Endodermal cell (in vitro differentiated cells): ENCODE measurements at regions not wholly inside any gene's neighbourhood (a gene's known extent, or its start where the extent isn't known, plus 50 kb on each side); places are given as distances from the start of the nearest gene placed in this dataset.

ENCODE experiments used
- DNase-seq: peaks from one replicate; pipeline ENCODE4 v3.0.0-alpha.2; 2017
- H3K27ac ChIP-seq: 2 replicates; pipeline ENCODE4 v1.5.1; 2013; ENCODE audit warnings: mild to moderate bottlenecking, low read depth, low read length, moderate library complexity
- H3K27me3 ChIP-seq: 2 replicates; pipeline ENCODE4 v1.6.1; 2013; ENCODE audit warnings: mild to moderate bottlenecking, low read length, moderate library complexity; ENCODE audit not compliant: insufficient read depth, control insufficient read depth, poor library complexity, severe bottlenecking
- H3K36me3 ChIP-seq: 2 replicates; pipeline ENCODE4 v1.7.0; 2013; ENCODE audit warnings: mild to moderate bottlenecking, low read length, moderate library complexity; ENCODE audit not compliant: control insufficient read depth, insufficient read depth
- H3K4me1 ChIP-seq: one replicate; pipeline ENCODE4 v1.7.0; 2013; ENCODE audit warnings: low read length; ENCODE audit not compliant: control insufficient read depth, insufficient read depth
- H3K4me3 ChIP-seq: 2 replicates; pipeline ENCODE4 v1.5.1; 2013; ENCODE audit warnings: mild to moderate bottlenecking, low read length, moderate library complexity
- H3K9ac ChIP-seq: 2 replicates; pipeline ENCODE4 v1.6.1; 2013; ENCODE audit warnings: mild to moderate bottlenecking, low read length, moderate library complexity; ENCODE audit not compliant: poor library complexity, severe bottlenecking; ENCODE audit errors: extremely low read depth
- H3K9me3 ChIP-seq: 2 replicates; pipeline ENCODE4 v1.6.1; 2013; ENCODE audit warnings: mild to moderate bottlenecking, low read length, moderate library complexity; ENCODE audit not compliant: control insufficient read depth
- H3K27ac Mint-ChIP-seq: 2 replicates; pipeline ENCODE4 v1.8.0; 2020; ENCODE audit warnings: mixed read lengths
- H3K27me3 Mint-ChIP-seq: 2 replicates; pipeline ENCODE4 v1.8.0; 2021; ENCODE audit warnings: mild to moderate bottlenecking, mixed read lengths; ENCODE audit not compliant: insufficient read depth
- H3K36me3 Mint-ChIP-seq: 2 replicates; pipeline ENCODE4 v1.8.0; 2020; ENCODE audit warnings: low read depth, mixed read lengths
- H3K4me1 Mint-ChIP-seq: 2 replicates; pipeline ENCODE4 v1.8.0; 2020; ENCODE audit warnings: mixed read lengths
- H3K4me3 Mint-ChIP-seq: 2 replicates; pipeline ENCODE4 v1.8.0; 2020; ENCODE audit warnings: mild to moderate bottlenecking, moderate library complexity, mixed read lengths
- H3K9me3 Mint-ChIP-seq: 2 replicates; pipeline ENCODE4 v1.8.0; 2020; ENCODE audit warnings: mild to moderate bottlenecking, mixed read lengths
- CTCF ChIP-seq: fragments of 200-600 bp; sonication (generic); conservative IDR thresholded peaks from 2 replicates; pipeline ENCODE4 v1.5.0; 2021; ENCODE audit warnings: antibody characterized with exemption, mild to moderate bottlenecking
- WGBS, 2 experiments: methylation state at CpG; one replicate each; pipeline versions ENCODE4 v1.1.5 to v1.1.7; 2013; ENCODE audit warnings: missing lambda C conversion rate in 2 of 2, mixed read lengths in 1 of 2; ENCODE audit not compliant: insufficient coverage in 1 of 2, insufficient read length in 1 of 2; 5-methylcytosine and 5-hydroxymethylcytosine counted together

DNA sequence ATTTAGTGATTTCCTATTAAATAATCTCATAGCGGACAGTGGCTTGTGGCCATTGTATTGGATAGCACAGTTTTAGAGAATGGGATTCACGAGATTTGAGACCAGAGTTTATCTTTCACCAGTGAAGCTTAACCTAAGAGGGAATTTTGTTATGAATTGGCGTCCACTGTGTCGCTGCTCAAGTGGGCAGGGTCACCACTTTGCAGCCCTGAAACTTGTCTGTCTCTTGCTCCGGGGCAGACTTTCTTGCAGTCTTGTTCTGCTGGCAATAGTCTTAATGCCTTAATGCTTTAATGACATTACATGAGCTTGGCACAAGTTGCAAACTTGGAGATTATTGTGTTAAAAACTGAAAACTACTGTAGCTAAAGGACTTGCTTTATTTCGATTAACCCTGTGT is 72.8 kb upstream of the PPM1H start:
- Histone ChIP-seq H3K36me3 (no peaks in the 10 kb centered on the region), H3K27ac (no peak overlapping the region), H3K4me1 (no peaks in the 10 kb centered on the region), H3K9me3 (no peaks in the 10 kb centered on the region), H3K9ac (no peak overlapping the region), H3K27me3 (no peaks in the 10 kb centered on the region), H3K4me3 (no peak overlapping the region)
- Mint-ChIP-seq H3K27me3 (no peaks in the 10 kb centered on the region), H3K9me3 (no peaks in the 10 kb centered on the region), H3K36me3 (no peaks in the 10 kb centered on the region), H3K4me3 (no peak overlapping the region), H3K4me1 (no peaks in the 10 kb centered on the region), H3K27ac (no peak overlapping the region)
- TF ChIP-seq CTCF, result no peak
- WGBS, 2 experiments, result 89 to 100% methylated on average over 5 to 6 of the region's 6 CpGs
- DNase-seq, result no peak

GRCh38 chr12:63006536-63006935 is 71.6 kb upstream of the PPM1H start:
- no peaks in the 10 kb centered on the region for H3K4me1 Mint-ChIP-seq

DNA sequence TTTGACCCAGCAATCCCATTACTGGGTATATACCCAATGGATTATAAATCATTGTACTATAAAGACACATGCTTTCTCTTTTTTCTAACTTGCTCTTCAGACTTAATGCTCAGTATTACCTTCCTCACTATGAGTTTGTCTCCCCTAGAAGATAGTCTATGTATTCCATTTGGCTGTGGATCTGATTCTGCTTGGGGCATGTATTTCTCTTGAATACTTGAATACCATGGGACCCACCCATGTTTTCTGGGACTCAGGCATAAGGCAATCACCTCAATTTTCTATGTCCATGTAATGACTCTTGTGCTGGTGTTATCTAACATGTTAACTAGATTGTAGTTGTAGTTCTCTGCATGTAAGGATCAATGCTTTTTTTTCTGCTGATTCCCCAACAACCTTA is 70.4 kb upstream of the PPM1H start:
- Mint-ChIP-seq H3K4me3 (no peak overlapping the region), H3K27ac (no peak overlapping the region), H3K4me1 (no peaks in the 10 kb centered on the region), H3K9me3 (no peaks in the 10 kb centered on the region), H3K36me3 (no peaks in the 10 kb centered on the region), H3K27me3 (no peaks in the 10 kb centered on the region)
- Histone ChIP-seq H3K4me1 (no peaks in the 10 kb centered on the region), H3K4me3 (no peak overlapping the region), H3K9ac (no peak overlapping the region), H3K9me3 (no peaks in the 10 kb centered on the region), H3K36me3 (no peaks in the 10 kb centered on the region), H3K27me3 (no peaks in the 10 kb centered on the region), H3K27ac (no peak overlapping the region)
- no peak for TF ChIP-seq CTCF
- no peak for DNase-seq

More at GRCh38 chr12:63006536-63006935, 71.6 kb upstream of the PPM1H start:
- Histone ChIP-seq H3K4me1 (no peaks in the 10 kb centered on the region), H3K27ac (no peak overlapping the region), H3K9ac (no peak overlapping the region), H3K9me3 (no peaks in the 10 kb centered on the region), H3K36me3 (no peaks in the 10 kb centered on the region), H3K27me3 (no peaks in the 10 kb centered on the region), H3K4me3 (no peak overlapping the region)
- no peak overlapping the region for H3K27ac Mint-ChIP-seq
- no peaks in the 10 kb centered on the region for H3K9me3 Mint-ChIP-seq
- WGBS, 2 experiments, result 93 to 98% methylated on average over 4 of the region's 4 CpGs
- no peaks in the 10 kb centered on the region for H3K36me3 Mint-ChIP-seq
- DNase-seq, result no peak
- no peak overlapping the region for H3K4me3 Mint-ChIP-seq
- no peak for TF ChIP-seq CTCF
- no peaks in the 10 kb centered on the region for H3K27me3 Mint-ChIP-seq
